ENCODE measurements at regions not wholly inside any gene's neighbourhood (a gene's known extent, or its start where the extent isn't known, plus 50 kb on each side); places are given as distances from the start of the nearest gene placed in this dataset.
"Not testable (repeated sequence)": the region's sequence is repeated elsewhere in the genome, so short reads cannot be mapped to it uniquely, and the experiment has no call there.

DNA sequence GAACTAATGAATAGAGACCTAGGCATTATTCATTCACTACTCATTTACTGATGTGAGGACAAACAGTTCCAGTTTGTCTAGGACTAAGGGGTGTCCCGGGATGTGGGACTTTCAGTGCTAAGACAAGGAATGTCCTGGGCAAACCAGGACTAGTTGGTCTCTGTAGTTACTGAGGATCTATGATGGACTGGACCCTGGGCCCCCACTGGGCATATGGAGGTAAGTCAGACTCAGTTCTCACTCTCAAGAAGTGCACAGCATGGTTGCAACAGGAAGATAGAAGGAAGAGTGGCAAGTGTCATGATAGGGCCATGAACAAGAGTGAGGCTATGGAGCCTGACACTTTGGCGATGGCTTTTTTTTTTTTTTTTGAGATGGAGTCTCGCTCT is 128.2 kb downstream of the MYCN start:
- no peak for DNase-seq

DNA sequence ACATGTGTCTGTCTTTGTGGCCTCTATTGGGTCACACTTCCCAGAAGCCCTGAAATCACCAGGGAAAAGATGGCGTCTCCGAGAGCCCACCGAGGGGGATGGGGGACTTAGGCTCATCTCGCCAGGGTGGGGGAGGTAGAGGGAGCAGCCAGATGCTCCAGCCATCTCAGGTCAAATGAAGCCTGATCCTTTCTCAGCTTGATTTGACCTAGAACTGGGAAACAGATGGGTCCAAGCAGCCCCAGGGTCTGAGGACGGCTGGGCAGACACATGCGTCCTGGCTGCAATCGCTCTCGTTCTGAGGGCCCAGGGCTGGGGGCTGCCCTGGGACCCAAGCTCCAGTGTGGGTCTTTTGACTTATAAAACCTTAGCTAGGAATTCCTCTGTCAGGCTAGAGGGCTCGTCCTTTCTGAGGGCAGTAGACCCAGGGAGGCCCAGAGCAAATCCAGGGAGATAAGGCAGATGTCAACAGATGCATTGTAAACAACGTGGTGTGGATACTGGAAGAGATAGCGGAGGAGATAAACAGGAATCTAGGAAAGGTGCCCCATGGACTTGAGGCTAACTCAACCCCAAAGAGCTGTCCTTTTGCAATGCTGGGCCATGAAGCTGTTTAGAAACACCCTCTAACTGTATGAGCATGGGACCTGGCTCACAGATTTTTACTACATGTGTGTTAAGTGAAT is 127.7 kb downstream of the MYCN start:
- no peak for DNase-seq

DNA sequence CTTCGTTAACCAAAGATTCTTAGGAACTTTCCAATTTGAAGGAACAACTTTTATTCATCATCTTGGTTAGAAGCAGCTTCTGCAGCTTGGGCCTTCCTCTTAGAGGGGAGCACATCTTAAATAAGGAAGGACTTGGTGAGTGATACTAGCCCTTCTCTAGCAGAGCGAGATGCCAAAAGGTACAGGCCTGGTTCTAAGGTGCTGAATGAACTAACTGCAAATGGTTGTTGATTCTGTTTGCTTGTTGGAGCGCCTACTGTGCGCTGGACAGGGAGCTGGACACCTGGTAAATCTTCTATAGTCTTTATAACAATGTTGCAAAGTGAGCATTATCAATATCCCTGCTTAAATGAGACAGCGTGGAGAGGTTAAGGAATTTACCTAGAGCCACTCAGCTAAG is 127.1 kb downstream of the MYCN start:
- DNase-seq, result no peak

DNA sequence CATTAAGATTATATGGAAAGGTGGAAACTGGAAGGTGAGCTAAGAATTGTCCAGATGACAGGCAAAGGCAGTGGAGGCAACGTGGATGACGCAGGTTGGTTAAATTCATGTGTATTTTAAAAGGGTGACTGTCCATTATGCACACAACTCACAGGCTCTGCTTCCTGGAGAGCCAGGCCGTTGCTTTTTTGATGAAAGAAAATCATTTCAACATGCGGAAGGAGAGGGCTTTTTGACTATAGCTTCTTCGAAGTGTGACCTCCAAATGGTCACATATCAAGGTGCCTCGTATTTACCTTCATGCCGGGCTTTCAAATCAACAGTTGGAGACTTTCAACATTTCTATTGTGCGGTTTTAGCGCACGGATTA is 126.7 kb downstream of the MYCN start:
- no peak for DNase-seq

DNA sequence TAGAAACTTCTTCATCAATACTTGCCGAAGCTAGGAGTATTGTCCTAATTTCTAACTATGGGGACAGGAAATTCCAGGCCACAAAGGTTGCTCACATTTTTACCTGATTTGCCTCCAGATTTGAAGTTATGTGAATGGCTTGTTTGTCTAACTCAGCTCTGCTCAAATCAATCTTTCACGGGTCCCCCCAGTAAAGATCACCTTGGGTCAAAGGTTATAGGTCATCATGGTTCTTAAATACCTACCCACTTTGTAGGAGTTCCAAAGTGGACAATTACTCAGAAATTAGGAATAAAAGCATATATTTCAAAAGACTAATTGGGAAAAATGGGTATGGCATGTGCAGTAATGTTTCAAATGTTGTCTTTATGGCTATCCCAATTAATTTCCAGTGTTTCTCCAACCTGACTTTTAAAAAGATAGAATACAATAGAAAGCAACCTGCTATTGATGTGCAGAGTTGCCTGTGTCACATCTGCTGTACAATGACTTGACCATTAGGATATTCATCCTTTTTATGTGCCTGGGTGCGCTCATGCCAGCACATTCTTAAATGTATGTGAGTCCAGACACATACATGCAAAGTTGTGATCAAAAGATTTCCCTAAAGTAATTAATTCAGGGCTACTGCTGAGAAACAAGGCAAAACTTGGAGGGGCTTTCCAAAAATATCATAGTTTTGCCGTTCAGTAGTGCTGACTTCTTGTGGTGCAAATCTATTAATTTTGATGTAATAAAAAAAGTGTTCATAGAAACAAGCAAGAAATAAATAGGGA is 126.1 kb downstream of the MYCN start:
- no peak for DNase-seq

DNA sequence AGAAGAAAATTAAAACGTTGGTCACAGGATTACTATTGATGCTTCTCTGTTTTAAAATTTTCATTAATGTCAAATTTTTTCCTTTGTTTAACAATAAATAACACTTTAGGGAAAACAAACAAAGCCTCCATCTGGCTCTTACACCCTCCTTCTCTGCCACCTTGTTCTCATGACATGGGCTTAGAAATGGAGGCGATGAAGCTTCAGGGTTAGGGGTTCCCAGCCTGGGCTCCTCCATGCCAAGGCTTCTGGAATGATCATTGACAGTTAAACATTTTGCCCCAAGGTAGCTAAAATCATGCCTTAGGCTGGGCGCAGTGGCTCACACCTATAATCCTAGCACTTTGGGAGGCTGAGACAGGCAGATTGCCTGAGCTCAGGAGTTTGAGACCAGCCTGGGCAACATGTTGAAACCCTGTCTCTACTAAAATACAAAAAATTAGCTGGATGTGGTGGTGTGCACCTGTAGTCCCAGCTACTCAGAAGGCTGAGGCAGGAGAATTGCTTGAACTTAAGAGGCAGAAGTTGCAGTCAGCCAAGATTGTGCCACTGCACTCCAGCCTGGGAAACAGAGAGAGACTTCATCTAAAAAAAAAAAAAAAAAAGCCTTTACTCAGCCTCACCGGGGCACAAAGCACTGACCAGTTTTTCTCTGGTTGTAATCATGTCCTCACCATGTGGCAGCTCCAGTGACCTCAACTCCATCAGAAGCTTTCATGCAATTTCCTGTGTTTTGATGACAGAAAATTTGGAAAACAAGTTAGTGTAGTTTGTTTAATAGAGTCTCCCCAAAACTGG is 125.1 kb downstream of the MYCN start:
- not testable (repeated sequence) for DNase-seq

DNA sequence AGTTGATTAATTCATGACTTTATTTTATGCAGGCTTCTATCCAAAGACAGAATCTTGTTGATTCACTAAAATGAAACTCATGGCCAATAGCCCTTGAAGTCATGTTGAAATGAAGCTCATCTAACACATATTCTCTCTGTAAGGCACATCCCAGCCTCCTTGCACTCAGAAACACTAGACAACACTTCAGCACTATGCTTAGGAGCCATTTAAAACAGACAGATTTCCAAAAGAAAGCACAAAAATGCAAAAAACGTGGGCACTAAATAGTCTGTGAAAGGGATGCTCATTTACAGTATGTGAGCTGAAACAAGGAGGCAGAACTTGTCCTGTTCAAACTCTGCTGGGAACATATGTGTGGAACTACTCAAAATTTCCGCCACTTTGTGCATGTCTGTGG is 124.4 kb downstream of the MYCN start:
- DNase-seq, result no peak

DNA sequence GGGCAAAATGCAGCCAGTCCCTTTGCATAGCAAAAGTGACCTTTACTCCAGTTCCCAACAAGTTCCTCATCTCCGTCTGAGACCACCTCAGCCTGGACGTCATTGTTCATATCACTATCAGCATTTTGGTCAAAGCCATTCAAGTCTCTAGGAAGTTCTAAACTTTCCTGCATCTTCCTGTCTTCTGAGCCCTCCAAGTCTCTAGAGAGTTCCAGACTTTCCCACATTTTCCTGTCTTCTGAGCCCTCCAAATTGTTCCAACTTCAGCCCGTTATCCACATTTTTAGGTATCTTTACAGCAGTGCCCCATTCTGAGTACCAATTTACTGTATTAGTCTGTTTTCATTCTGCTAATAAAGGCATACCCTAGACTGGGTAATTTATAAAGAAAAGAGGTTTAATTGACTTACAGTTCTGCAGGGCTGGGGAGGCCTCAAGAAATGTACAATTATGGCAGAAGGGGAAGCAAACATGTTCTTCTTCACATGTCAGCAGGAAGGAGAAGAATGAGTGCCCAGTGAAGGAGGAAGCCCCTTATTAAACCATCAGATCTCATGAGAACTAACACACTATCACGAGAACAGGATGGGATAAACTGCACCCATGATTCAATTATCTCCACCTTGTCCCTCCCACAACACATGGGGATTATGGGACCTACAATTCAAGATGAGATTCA is 123.7 kb downstream of the MYCN start:
- no peak for DNase-seq

DNA sequence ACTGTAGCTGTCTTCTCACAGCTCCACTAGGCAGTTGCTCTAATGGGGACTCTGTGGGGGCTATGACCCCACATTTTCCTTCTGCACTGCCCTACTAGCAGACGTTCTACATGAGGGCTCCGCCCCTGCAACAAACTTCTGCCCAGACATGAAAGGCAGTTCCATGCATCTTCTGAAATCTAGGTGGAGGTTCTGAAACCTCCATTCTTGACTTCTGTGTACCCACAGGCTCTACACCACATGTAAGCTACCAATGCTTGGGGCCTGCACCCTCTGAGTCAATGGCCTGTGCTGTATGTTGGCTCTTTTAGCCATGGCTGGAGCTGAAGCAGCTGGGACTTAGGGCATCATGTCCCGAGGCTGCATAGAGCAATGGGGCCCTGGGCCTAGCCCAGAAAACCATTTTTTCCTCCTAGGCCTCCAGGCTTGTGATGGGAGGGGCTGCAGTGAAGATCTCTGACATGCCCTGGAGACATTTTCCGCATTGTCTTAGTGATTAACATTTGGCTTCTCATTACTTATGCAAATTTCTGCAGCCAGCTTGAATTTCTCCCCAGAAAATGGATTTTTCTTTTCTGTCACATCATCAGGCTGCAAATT is 123.0 kb downstream of the MYCN start:
- DNase-seq, result no peak

DNA sequence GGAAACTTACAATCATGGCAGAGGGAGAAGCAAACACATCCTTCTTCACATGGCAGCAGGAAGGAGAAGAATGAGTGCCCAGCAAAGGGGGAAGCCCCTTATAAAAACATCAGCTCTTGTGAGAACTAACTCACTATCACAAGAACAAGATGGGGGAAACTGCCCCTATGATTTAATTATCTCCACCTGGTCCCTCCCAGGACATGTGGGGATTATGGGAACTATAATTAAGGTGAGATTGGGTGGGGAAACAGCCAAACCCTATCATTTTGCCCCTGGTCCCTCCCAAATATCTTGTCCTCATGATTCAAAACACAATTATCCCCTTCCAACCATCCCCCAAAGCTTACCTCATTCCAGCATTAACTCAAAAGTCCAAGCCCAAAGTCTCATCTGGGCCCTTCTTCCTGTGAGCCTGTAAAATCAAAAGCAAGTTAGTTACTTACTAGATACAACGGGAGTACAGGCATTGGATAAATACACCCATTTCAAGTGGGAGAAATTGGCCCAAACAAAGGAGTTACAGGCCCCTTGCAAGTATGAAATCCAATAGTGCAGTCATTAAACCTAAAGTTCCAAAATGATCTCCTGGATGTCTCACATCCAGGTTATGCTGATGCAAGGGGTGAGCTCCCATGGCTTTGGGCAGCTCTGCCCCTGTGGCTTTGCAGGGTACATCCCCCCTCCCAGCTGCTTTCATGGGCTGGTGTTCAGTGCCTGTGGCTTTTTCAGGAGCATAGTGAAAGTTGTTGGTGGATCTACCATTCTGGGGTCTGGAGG is 122.3 kb downstream of the MYCN start:
- DNase-seq, result no peak

DNA sequence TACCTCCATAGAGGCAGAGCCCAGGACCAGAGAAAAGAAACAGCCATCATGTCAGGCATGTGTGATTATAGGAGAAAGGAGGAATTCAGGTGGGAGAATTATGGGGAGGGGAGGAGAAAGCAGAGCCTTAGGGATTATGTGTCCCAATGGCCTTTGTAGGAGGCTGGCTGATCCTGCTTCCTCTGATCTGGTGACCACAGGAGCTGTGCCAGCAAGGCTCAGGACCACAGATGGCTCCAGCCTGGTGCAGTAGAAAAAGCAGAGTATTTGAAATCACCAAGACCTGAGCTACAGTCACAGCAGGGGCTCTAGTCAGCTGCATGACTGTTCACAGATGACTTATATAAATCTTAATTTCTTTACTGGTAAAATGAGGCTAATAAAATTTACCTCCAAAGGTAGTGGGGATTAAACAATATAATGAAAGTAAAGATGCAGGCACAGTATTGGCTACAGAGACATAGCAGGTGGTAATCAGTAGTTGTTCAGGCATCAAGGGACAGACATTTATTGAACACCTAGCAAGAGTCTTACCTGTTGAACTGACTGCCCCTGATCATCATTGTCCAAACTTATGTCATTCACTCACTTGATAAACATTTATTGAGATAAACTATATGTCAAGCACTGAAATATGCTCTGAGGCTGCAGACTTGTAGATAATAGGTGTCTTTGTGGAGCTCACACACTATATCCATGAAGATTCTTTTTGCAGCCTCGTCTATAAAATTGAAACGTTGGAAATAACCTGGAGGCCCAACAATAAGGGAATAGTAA is 121.3 kb downstream of the MYCN start:
- no peak for DNase-seq

DNA sequence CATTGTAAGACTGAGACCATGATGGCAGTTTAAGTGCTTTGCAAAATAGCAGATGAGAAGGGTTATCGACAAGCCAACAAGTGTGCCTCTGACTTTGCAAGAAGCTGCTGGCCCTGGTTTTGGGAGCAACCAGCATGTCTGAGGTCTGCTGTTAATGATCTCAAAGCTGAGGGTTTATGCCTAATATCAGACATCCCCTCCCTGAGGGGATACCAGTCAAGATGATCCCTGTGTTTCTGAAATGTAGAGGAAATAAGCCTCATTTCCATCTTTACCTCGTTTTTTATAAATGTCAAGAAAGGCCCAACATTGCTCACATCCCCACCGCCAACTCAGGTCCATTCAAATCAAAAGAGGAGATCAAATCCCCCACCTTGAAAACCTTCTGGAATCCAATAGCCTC is 120.6 kb downstream of the MYCN start:
- DNase-seq, result no peak

DNA sequence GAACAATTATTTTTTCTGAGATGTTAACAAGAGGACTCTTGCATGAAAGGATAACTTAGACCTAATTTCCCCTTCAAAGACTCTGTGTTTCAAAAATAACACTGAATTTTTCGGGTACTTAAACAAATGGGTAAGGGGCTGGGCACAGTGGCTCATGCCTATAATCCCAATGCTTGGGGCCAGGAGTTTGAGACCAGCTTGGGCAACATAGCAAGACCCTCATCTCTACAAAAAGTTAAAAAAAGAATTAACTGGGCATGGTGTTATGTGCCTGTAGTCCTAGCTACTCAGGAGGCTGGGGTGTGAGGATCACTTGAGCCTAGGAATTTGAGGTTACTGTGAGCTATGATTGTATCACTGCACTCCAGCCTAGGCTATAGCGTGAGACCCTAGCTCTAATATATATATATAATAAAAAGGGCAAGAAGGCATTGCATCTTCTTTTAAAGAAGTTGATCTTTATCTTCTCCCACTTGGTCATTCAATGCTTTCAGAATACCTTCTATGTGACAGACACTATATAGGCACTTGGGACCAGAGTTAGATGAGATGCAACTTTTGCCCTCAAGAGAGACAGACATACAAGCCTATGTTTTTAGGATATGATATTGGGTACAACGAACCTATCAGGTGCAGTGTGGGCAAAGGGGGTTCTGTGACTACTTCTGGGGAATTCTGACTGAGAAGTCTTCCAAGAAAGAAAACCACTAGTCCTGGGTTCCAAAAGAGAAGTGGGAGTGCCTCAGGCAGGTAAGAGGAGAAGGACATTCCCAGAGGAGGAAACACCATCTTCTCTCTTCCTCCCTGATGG is 120.0 kb downstream of the MYCN start:
- no peak for DNase-seq

DNA sequence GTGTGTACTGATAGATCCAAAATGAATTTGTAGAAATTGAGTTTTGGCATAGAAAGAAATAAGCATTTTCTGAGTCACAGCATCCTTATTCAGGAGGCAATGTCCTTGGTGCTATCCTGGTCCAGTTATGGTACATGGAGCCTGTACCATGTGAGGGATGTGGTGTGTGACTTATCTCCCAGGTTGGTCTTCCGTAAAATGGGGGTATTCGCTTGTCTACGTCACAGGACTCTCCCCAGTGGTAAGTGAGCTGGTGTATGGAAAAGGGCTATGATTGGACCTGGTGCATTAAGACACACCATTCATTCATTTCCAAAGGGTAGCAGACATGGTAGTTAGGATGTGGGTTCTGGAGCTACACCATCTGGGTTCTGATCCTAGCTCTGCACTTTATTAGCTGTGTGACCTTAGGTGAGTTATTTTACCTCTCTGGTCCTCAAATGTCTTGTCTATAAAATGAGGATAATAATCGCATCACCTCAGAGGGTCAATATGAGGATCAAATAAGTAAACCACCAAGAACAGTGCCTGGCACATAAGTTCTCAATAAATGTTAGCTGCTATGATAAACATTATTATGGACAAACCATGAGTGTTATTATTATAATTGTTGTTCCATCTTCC is 119.2 kb downstream of the MYCN start:
- no peak for DNase-seq

DNA sequence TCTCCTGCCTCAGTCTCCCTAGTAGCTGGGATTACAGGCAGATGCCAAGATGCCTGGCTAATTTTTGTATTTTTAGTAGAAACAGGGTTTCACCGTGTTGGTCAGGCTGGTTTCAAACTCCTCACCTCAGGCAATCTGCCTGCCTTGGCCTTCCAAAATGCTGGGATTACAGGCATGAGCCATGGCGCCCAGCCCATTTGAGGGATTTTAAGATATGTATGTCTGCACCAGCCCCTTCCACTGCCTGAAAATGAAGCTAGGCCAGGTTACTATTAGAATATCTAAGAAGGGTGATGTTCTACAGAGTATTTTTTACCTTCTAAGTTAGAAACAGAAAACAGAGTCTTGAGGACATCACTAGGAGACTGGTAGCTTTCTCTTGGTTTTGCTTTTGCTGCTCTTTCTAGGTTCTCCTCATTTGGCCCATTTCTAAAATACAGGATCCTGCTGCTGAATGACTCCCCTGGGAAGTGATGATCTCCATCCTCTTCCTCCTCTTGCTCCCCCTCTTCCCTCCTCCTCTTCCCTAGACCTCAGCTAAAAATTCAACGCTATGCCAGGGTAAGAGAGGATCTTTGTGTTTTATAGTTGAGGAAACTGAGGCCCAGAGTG is 118.5 kb downstream of the MYCN start:
- no peak for DNase-seq

DNA sequence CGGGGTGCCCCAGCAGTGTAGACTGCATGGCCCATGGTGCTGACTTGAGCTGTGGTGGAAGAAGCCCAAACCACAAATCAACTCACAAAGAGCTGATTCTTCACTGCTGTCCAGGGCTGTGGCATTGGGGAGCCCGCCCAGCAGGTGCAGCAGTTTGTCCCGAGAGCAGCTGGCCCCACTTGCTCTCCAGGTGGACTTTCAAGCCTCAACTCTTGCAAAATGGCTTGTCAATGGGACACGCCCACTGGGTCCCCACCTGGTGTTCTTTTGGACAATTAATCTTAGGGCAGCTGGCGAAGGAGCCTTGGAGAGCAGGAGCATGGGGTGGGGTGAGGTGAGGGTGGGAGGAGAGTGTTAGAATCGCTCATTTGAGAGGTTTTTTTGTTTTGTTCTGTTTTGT is 117.9 kb downstream of the MYCN start:
- no peak for DNase-seq

DNA sequence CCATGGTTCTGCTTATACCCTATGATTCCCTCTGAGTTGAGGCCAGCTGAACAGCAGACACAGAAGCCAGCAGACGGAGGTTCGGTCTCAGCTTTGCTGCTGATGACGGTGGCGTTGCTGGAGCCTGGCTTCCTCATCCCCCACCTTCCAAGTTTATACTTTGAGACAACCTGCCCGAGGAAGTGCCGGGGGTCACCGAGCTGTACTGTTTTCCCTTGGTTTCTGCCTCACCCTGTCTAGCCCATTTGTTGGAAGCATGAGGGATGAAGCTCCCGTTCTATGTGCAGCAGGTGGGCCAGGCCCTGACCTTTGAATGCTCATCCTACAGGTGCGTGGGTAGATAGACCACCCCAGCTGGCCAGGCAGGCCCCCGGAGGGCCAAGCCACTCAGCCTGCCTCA is 117.3 kb downstream of the MYCN start:
- no peak for DNase-seq

DNA sequence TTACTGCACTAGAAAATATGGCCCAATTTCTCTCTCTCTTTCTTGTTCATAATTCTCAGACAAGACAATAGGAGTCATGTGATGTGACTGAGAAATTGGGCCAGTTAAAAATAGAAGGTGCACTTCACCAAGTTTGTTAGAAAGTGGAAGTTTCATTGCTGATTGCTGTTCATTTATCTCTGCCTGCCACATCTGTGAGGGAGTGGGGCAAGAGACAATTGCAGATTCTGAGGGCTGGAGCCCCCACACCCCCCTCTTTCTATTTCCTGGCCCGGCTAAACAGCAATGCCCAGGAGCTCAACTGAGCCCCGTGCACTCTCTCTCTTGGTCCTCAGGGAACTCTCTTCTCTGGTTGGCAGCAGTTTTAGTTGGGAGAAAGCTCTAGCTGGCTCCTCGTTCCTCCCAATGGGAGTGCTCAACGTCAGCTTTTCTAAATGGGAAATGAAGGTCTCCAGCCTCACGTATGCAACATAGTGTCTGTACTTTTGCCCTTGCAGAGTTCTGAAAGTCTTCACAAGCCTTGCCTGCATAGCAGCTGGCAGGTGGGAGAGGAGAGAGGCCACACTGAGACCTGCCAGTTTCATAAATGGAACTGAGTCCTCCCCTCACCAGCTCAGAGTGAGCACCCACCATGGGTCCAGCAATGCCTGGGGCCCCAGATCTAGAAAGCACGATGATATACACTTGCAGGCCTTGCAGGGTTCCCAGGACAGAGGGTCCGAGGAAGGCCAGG is 115.7 kb downstream of the MYCN start:
- DNase-seq, result no peak
